IMR-90 (cell line): ENCODE measurements at regions not wholly inside any gene's neighbourhood (a gene's known extent, or its start where the extent isn't known, plus 50 kb on each side); places are given as distances from the start of the nearest gene placed in this dataset.
A peak's percentile ranks its signal among the peaks of the same experiment; 100 is the strongest.

Experiments
- ATAC-seq: fragments of 200-7000 bp; cut with Tn5 transposase; 2 replicates; pipeline ENCODE4 v1.9.1; 2020; ENCODE audit warnings: low read depth, mild to moderate bottlenecking, moderate library complexity
- BruUV-seq: library from RNA; stranded (reverse); fragments of 400-500 nt; replicated peaks from 2 replicates; lab custom pipeline; 2021; lab: Mats Ljungman, UMichigan
- CTCF ChIA-PET: fragments of 300-600 bp; formaldehyde crosslinking; extraction: SDS; loops from one replicate; lab custom pipeline; 2021; ENCODE audit warnings: antibody characterized with exemption; lab: Yijun Ruan, JAX
- POLR2A ChIA-PET: fragments of 300-600 bp; sonication (Branson Sonifier 250); formaldehyde crosslinking; loops from one replicate; lab custom pipeline; 2022; ENCODE audit warnings: antibody characterized with exemption; ENCODE audit not compliant: unreplicated experiment; lab: Charles Lee
- DNase-seq: peaks from one replicate; pipeline ENCODE4 v3.0.0; 2013
- H2AFZ ChIP-seq: replicated peaks from 2 replicates; pipeline ENCODE3; 2013; ENCODE audit warnings: low read length, mild to moderate bottlenecking; ENCODE audit not compliant: poor library complexity
- H2AK5ac ChIP-seq: 2 replicates; pipeline ENCODE4 v1.6.1; 2013; ENCODE audit warnings: low read depth, low read length, inconsistent platforms
- H2AK9ac ChIP-seq: replicated peaks from 2 replicates; pipeline ENCODE3; 2013; ENCODE audit warnings: mild to moderate bottlenecking, low read depth, low read length, moderate library complexity; ENCODE audit not compliant: poor library complexity
- H2BK120ac ChIP-seq: 2 replicates; pipeline ENCODE4 v1.6.1; 2013; ENCODE audit warnings: low read depth, low read length, inconsistent platforms
- H2BK15ac ChIP-seq: 3 replicates; pipeline ENCODE4 v1.6.1; 2013; ENCODE audit warnings: low read depth, low read length, inconsistent platforms
- H2BK20ac ChIP-seq: 2 replicates; pipeline ENCODE4 v1.6.1; 2013; ENCODE audit warnings: low read depth, mild to moderate bottlenecking, inconsistent platforms, low read length, moderate library complexity
- H2BK5ac ChIP-seq: 2 replicates; pipeline ENCODE4 v1.6.1; 2013; ENCODE audit warnings: mild to moderate bottlenecking, low read depth, low read length, inconsistent platforms; ENCODE audit not compliant: poor library complexity, severe bottlenecking
- H3K14ac ChIP-seq: replicated peaks from 2 replicates; pipeline ENCODE4 v1.6.1; 2013; ENCODE audit warnings: low read depth, low read length, inconsistent platforms
- H3K18ac ChIP-seq: 2 replicates; pipeline ENCODE4 v1.6.1; 2013; ENCODE audit warnings: low read depth, low read length, control low read depth
- H3K23ac ChIP-seq: 2 replicates; pipeline ENCODE4 v1.6.1; 2013; ENCODE audit warnings: low read depth, low read length, inconsistent platforms
- H3K27ac ChIP-seq: 2 replicates; pipeline ENCODE4 v1.5.1; 2013; ENCODE audit warnings: mild to moderate bottlenecking, control low read depth, low read length; ENCODE audit not compliant: insufficient read depth
- H3K27me3 ChIP-seq: 2 replicates; pipeline ENCODE4 v1.6.1; 2013; ENCODE audit warnings: low read length; ENCODE audit not compliant: control insufficient read depth, insufficient read depth
- H3K36me3 ChIP-seq: 2 replicates; pipeline ENCODE4 v1.6.1; 2013; ENCODE audit warnings: low read length, mixed read lengths; ENCODE audit not compliant: control insufficient read depth, insufficient read depth
- H3K4ac ChIP-seq: 2 replicates; pipeline ENCODE4 v1.6.1; 2013; ENCODE audit warnings: low read depth, low read length, inconsistent platforms
- H3K4me1 ChIP-seq: 2 replicates; pipeline ENCODE4 v1.6.1; 2013; ENCODE audit warnings: low read length, mixed read lengths; ENCODE audit not compliant: control insufficient read depth, insufficient read depth
- H3K4me2 ChIP-seq: 2 replicates; pipeline ENCODE4 v1.6.1; 2013; ENCODE audit warnings: low read depth, mild to moderate bottlenecking, control low read depth, low read length, moderate library complexity
- H3K4me3 ChIP-seq: 2 replicates; pipeline ENCODE4 v1.5.1; 2013; ENCODE audit warnings: low read depth, mild to moderate bottlenecking, control low read depth, low read length, moderate library complexity; ENCODE audit not compliant: insufficient read depth
- H3K56ac ChIP-seq: 2 replicates; pipeline ENCODE4 v1.6.1; 2013; ENCODE audit warnings: low read length, inconsistent platforms; ENCODE audit not compliant: insufficient read depth; ENCODE audit errors: extremely low read depth
- H3K79me1 ChIP-seq, 2 experiments: 2 replicates each; pipeline ENCODE4 v1.6.1; 2013; ENCODE audit warnings: low read length in 2 of 2, inconsistent platforms in 1 of 2, low read depth in 1 of 2
- H3K9ac ChIP-seq: 2 replicates; pipeline ENCODE4 v1.6.1; 2013; ENCODE audit warnings: low read depth, low read length, control low read depth
- H3K9me1 ChIP-seq: 2 replicates; pipeline ENCODE4 v1.6.1; 2013; ENCODE audit warnings: low read length, inconsistent platforms; ENCODE audit not compliant: insufficient read depth
- H3K9me3 ChIP-seq: 2 replicates; pipeline ENCODE4 v1.6.1; 2013; ENCODE audit warnings: low read length; ENCODE audit not compliant: control insufficient read depth, insufficient read depth
- H4K20me1 ChIP-seq: 2 replicates; pipeline ENCODE4 v1.6.1; 2013; ENCODE audit warnings: low read length, inconsistent platforms; ENCODE audit not compliant: insufficient read depth
- H4K5ac ChIP-seq: 2 replicates; pipeline ENCODE4 v1.6.1; 2013; ENCODE audit warnings: mild to moderate bottlenecking, low read depth, low read length, control low read depth
- H4K8ac ChIP-seq, 2 experiments: 2 replicates each; pipeline ENCODE4 v1.6.1; 2013; ENCODE audit warnings: low read depth in 2 of 2, low read length in 2 of 2, control low read depth in 1 of 2, inconsistent platforms in 1 of 2
- H4K91ac ChIP-seq: 2 replicates; pipeline ENCODE4 v1.6.1; 2013; ENCODE audit warnings: low read depth, low read length, inconsistent platforms; ENCODE audit not compliant: insufficient read depth
- BHLHE40 ChIP-seq: fragments of 150-350 bp; IDR thresholded peaks from 2 replicates; pipeline ENCODE4 v1.6.1; 2016; ENCODE audit warnings: mild to moderate bottlenecking, low read depth, low read length
- CEBPB ChIP-seq: IDR thresholded peaks from 2 replicates; pipeline ENCODE4 v1.6.1; 2012; ENCODE audit warnings: low read depth, low read length, improper control_type of control experiment
- CHD1 ChIP-seq: IDR thresholded peaks from 2 replicates; pipeline ENCODE4 v1.6.1; 2012; ENCODE audit warnings: low read depth, low read length, improper control_type of control experiment
- FOS ChIP-seq: fragments of 150-350 bp; IDR thresholded peaks from 2 replicates; pipeline ENCODE4 v1.6.1; 2016; ENCODE audit warnings: low read depth, low read length
- MAFK ChIP-seq: IDR thresholded peaks from 2 replicates; pipeline ENCODE4 v1.6.1; 2012; ENCODE audit warnings: low read depth, low read length, improper control_type of control experiment
- MAZ ChIP-seq: IDR thresholded peaks from 2 replicates; pipeline ENCODE4 v1.6.1; 2012; ENCODE audit warnings: low read depth, mild to moderate bottlenecking, low read length, improper control_type of control experiment, moderate library complexity, borderline replicate concordance
- MXI1 ChIP-seq: IDR thresholded peaks from 2 replicates; pipeline ENCODE4 v1.6.1; 2012; ENCODE audit warnings: low read depth, mild to moderate bottlenecking, low read length, moderate library complexity, borderline replicate concordance
- NFE2L2 ChIP-seq: fragments of 150-350 bp; IDR thresholded peaks from 2 replicates; pipeline ENCODE4 v1.6.1; 2016; ENCODE audit warnings: low read depth, mild to moderate bottlenecking, low read length
- POLR2A ChIP-seq: IDR thresholded peaks from 2 replicates; pipeline ENCODE4 v1.6.1; 2012; ENCODE audit warnings: mild to moderate bottlenecking, low read depth, low read length
- RAD21 ChIP-seq: IDR thresholded peaks from 2 replicates; pipeline ENCODE4 v1.6.1; 2012; ENCODE audit warnings: low read length, improper control_type of control experiment
- RCOR1 ChIP-seq: IDR thresholded peaks from 2 replicates; pipeline ENCODE4 v1.6.1; 2012; ENCODE audit warnings: mild to moderate bottlenecking, low read length, improper control_type of control experiment; ENCODE audit not compliant: insufficient replicate concordance
- RFX5 ChIP-seq: IDR thresholded peaks from 2 replicates; pipeline ENCODE4 v1.8.0; 2012; ENCODE audit warnings: low read depth, mild to moderate bottlenecking, low read length, moderate library complexity
- SMC3 ChIP-seq: fragments of 150-350 bp; IDR thresholded peaks from 2 replicates; pipeline ENCODE4 v1.6.1; 2016; ENCODE audit warnings: low read depth, mild to moderate bottlenecking, antibody characterized with exemption, low read length, moderate library complexity
- WGBS, 2 experiments: methylation state at CpG; one replicate each; pipeline versions ENCODE4 v1.1.5 to v1.1.7; 2013; ENCODE audit warnings: missing lambda C conversion rate in 2 of 2; ENCODE audit not compliant: insufficient read length in 1 of 2; ENCODE audit errors: extremely low coverage in 2 of 2; 5-methylcytosine and 5-hydroxymethylcytosine counted together
- dilution Hi-C: fragments of 300-500 bp; cut with HindIII; formaldehyde crosslinking; loops from one replicate; pipeline ENCODE4 v1.14.3; 2018; ENCODE audit warnings: low sequenced_read_pairs; ENCODE audit not compliant: unreplicated experiment
- in situ Hi-C: fragments of 300-500 bp; cut with MboI; formaldehyde crosslinking; loops from 3 replicates; pipeline ENCODE4 v1.14.3; 2019; ENCODE audit warnings: low sequenced_read_pairs, inconsistent platforms, mixed read lengths
- intact Hi-C: fragments of 100-400 bp; cut with micrococcal nuclease; formaldehyde crosslinking; loops from 2 replicates; pipeline ENCODE4 v1.10.0; 2022
- TF ChIP-seq, protein P1 (sequence below): conservative IDR thresholded peaks from 2 replicates; pipeline ENCODE4 v1.5.1; 2012; ENCODE audit warnings: mild to moderate bottlenecking, low read depth, low read length, improper control_type of control experiment
- TF ChIP-seq, protein P2 (sequence below): fragments of 150-350 bp; IDR thresholded peaks from 2 replicates; pipeline ENCODE4 v1.6.1; 2016; ENCODE audit warnings: low read depth, mild to moderate bottlenecking, low read length, moderate library complexity, borderline replicate concordance
- TF ChIP-seq, protein P3 (sequence below): fragments of 150-350 bp; IDR thresholded peaks from 2 replicates; pipeline ENCODE4 v1.6.1; 2017; ENCODE audit warnings: mild to moderate bottlenecking, antibody characterized with exemption, low read length, low read depth

DNA sequence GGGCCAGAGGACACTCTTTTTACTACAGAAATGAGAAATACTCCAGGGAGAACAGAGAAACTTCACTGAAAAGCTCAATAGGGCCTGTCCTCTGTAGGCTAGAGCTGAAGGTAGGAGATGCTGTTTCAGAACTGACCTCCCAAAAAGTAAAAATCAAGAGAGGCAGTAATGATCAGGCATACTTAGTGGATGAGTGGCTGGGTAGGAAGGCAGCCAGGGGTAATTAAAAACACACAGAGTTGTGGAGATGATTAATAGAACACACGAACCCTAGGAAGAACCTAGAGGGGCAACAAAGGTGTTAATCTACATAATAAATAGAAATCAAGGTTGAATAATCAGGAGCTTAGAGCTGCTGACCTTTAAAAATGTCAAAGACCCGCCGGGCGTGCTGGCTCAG lies 582.4 kb upstream of the ADGRL3 start:
- CTCF ChIA-PET: no interaction called here
- H3K36me3 ChIP-seq: no peaks in the 10 kb centered on the region
- H4K8ac ChIP-seq: peak overlapping the region; percentile 27 to 38; a peak in 1 of 4 replicates
- no peak overlapping the region for H2BK120ac ChIP-seq
- H2BK5ac ChIP-seq: no peak overlapping the region
- 0 out of 2 replicates have a peak, but pooled peaks cover 2% of the 10 kb centered on the region for H3K9me3 ChIP-seq
- DNase-seq (no peak), ATAC-seq (no peak)
- no peak overlapping the region for H3K4me2 ChIP-seq
- dilution Hi-C loops (no loop called here), in situ Hi-C loops (no loop called here), intact Hi-C loops (no loop called here)
- no peak overlapping the region for H3K56ac ChIP-seq
- TF ChIP-seq SMC3: no peak
- no peak for TF ChIP-seq BHLHE40
- TF ChIP-seq RFX5: no peak
- TF ChIP-seq CHD1: no peak
- TF ChIP-seq MAFK: no peak
- TF ChIP-seq RAD21: no peak
- no peak for TF ChIP-seq FOS
- TF ChIP-seq MXI1: no peak
- TF ChIP-seq RCOR1: no peak
- TF ChIP-seq, protein P1, sequence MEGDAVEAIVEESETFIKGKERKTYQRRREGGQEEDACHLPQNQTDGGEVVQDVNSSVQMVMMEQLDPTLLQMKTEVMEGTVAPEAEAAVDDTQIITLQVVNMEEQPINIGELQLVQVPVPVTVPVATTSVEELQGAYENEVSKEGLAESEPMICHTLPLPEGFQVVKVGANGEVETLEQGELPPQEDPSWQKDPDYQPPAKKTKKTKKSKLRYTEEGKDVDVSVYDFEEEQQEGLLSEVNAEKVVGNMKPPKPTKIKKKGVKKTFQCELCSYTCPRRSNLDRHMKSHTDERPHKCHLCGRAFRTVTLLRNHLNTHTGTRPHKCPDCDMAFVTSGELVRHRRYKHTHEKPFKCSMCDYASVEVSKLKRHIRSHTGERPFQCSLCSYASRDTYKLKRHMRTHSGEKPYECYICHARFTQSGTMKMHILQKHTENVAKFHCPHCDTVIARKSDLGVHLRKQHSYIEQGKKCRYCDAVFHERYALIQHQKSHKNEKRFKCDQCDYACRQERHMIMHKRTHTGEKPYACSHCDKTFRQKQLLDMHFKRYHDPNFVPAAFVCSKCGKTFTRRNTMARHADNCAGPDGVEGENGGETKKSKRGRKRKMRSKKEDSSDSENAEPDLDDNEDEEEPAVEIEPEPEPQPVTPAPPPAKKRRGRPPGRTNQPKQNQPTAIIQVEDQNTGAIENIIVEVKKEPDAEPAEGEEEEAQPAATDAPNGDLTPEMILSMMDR: no peak
- TF ChIP-seq, protein P2, sequence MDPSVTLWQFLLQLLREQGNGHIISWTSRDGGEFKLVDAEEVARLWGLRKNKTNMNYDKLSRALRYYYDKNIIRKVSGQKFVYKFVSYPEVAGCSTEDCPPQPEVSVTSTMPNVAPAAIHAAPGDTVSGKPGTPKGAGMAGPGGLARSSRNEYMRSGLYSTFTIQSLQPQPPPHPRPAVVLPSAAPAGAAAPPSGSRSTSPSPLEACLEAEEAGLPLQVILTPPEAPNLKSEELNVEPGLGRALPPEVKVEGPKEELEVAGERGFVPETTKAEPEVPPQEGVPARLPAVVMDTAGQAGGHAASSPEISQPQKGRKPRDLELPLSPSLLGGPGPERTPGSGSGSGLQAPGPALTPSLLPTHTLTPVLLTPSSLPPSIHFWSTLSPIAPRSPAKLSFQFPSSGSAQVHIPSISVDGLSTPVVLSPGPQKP: no peak
- TF ChIP-seq CEBPB: no peak
- no peak for TF ChIP-seq POLR2A
- TF ChIP-seq, protein P3, sequence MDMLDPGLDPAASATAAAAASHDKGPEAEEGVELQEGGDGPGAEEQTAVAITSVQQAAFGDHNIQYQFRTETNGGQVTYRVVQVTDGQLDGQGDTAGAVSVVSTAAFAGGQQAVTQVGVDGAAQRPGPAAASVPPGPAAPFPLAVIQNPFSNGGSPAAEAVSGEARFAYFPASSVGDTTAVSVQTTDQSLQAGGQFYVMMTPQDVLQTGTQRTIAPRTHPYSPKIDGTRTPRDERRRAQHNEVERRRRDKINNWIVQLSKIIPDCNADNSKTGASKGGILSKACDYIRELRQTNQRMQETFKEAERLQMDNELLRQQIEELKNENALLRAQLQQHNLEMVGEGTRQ: no peak
- no peak for TF ChIP-seq NFE2L2
- no peak for TF ChIP-seq MAZ
- no peak overlapping the region for H2BK15ac ChIP-seq
- H4K5ac ChIP-seq: no peak overlapping the region
- no peak overlapping the region for H4K91ac ChIP-seq
- H2BK20ac ChIP-seq: 0 out of 2 replicates have a peak overlapping the region, but pooled peaks have one; percentile 25
- H3K27me3 ChIP-seq: no peaks in the 10 kb centered on the region
- peaks cover 4% of the 10 kb centered on the region; the same call in 1 of the 2 replicates for H3K4me1 ChIP-seq
- H3K14ac ChIP-seq: peak overlapping the region; percentile 37
- no CpG with 5 or more reads among the region's 4 CpGs for WGBS, 2 experiments
- H3K23ac ChIP-seq: no peak overlapping the region
- H4K20me1 ChIP-seq: no peaks in the 10 kb centered on the region
- H2AK9ac ChIP-seq: no peak overlapping the region
- no peak overlapping the region for H3K9ac ChIP-seq
- H3K4me3 ChIP-seq: no peak overlapping the region
- no peak overlapping the region for H3K4ac ChIP-seq
- no peak overlapping the region for H3K27ac ChIP-seq
- peak overlapping the region; percentile 65; the same call in 1 of the 2 replicates for H3K18ac ChIP-seq
- BruUV-seq: no TSS peak
- peak overlapping the region; percentile 21 for H2AFZ ChIP-seq
- no peaks in the 10 kb centered on the region for H3K9me1 ChIP-seq
- POLR2A ChIA-PET: no interaction called here
- H2AK5ac ChIP-seq: no peak overlapping the region
- H3K79me1 ChIP-seq: no peaks in the 10 kb centered on the region
